ENCODE measurements at regions not wholly inside any gene's neighbourhood (a gene's known extent, or its start where the extent isn't known, plus 50 kb on each side); places are given as distances from the start of the nearest gene placed in this dataset.

GRCh38 chr2:219998714-219999227, 371.3 kb downstream of the SLC4A3 start:
- H3K4me3 ChIP-seq, result no peak overlapping the region
- H3K9me3 ChIP-seq, result no peaks in the 10 kb centered on the region
- no peak for DNase-seq
- intact Hi-C loops (cut with DNase I), result no loop called here
- no peaks in the 10 kb centered on the region for H3K27me3 ChIP-seq
- no peaks in the 10 kb centered on the region for H3K36me3 ChIP-seq
- no peak overlapping the region for H3K27ac ChIP-seq
- no peaks in the 10 kb centered on the region for H3K4me1 ChIP-seq
- TF ChIP-seq, protein P1, sequence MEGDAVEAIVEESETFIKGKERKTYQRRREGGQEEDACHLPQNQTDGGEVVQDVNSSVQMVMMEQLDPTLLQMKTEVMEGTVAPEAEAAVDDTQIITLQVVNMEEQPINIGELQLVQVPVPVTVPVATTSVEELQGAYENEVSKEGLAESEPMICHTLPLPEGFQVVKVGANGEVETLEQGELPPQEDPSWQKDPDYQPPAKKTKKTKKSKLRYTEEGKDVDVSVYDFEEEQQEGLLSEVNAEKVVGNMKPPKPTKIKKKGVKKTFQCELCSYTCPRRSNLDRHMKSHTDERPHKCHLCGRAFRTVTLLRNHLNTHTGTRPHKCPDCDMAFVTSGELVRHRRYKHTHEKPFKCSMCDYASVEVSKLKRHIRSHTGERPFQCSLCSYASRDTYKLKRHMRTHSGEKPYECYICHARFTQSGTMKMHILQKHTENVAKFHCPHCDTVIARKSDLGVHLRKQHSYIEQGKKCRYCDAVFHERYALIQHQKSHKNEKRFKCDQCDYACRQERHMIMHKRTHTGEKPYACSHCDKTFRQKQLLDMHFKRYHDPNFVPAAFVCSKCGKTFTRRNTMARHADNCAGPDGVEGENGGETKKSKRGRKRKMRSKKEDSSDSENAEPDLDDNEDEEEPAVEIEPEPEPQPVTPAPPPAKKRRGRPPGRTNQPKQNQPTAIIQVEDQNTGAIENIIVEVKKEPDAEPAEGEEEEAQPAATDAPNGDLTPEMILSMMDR (IDR thresholded peaks at IDR 0.05), result no peak
- ATAC-seq, result no peak

DNA sequence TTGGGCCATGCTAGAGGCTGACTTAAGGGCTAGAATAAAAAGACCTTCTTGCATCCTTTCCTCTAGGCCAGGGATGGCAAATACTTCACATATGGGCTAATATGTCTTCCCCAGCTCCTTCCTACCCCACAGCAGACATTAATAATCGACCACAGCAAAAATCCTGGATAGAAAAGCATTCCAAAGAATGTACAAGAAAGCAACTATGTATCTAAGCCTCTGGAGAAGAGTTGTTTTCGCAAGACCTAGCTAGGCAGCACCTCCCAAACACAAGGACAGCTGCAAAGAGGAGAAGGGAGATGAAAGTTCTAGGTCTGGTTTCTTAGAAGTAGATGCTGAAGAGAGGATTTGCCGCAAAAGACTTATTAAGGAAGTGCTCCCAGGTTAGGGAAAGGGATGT, 372.6 kb downstream of the SLC4A3 start:
- TF ChIP-seq, protein P1 (IDR thresholded peaks at IDR 0.05), result no peak
- ATAC-seq, result no peak

GRCh38 chr2:220000586-220000985, 373.2 kb downstream of the SLC4A3 start:
- ATAC-seq (no peak), DNase-seq (no peak)
- no peaks in the 10 kb centered on the region for H3K27me3 ChIP-seq
- intact Hi-C loops (cut with DNase I), result no loop called here
- TF ChIP-seq, protein P1 (IDR thresholded peaks at IDR 0.05), result no peak
- H3K4me1 ChIP-seq, result no peaks in the 10 kb centered on the region
- H3K36me3 ChIP-seq, result no peaks in the 10 kb centered on the region
- no peaks in the 10 kb centered on the region for H3K9me3 ChIP-seq
- no peak overlapping the region for H3K27ac ChIP-seq
- H3K4me3 ChIP-seq, result no peak overlapping the region

More for the DNA sequence above, 372.6 kb downstream of the SLC4A3 start:
- Histone ChIP-seq H3K27me3 (no peaks in the 10 kb centered on the region), H3K4me1 (no peaks in the 10 kb centered on the region), H3K9me3 (no peaks in the 10 kb centered on the region), H3K36me3 (no peaks in the 10 kb centered on the region), H3K27ac (no peak overlapping the region), H3K4me3 (no peak overlapping the region)
- intact Hi-C loops (cut with DNase I), result no loop called here
- no peak for DNase-seq

DNA sequence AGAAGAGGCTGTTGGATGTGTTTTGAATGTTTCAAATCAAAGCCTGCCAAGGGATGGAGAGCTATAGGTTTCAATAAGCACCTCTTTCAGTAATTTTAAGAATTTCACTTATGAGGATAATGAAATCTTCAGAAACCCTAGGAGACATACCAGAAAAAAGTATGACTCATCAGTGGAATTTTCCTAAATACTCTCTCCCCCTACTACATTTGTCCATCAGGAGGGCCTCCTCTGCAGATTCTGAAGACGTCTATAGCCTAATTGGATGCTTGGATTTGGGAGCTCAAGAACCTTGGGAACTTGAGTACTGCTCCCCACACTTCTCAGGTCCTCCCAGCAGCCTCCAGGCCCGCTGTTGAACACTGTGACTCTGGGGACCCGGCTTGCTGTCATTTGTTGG, 374.3 kb downstream of the SLC4A3 start:
- Histone ChIP-seq H3K27me3 (no peaks in the 10 kb centered on the region), H3K9me3 (no peaks in the 10 kb centered on the region), H3K27ac (no peak overlapping the region), H3K36me3 (no peaks in the 10 kb centered on the region), H3K4me3 (no peak overlapping the region), H3K4me1 (no peaks in the 10 kb centered on the region)
- intact Hi-C loops (cut with DNase I), result no loop called here
- ATAC-seq, result no peak
- DNase-seq, result no peak
- TF ChIP-seq, protein P1 (IDR thresholded peaks at IDR 0.05), result no peak

- H3K4me3 ChIP-seq, result no peak overlapping the region
- no peaks in the 10 kb centered on the region for H3K27me3 ChIP-seq
- no peak for DNase-seq
- intact Hi-C loops (cut with DNase I), result no loop called here
- ATAC-seq, result no peak
- no peak overlapping the region for H3K27ac ChIP-seq
- TF ChIP-seq, protein P1 (IDR thresholded peaks at IDR 0.05), result no peak
- H3K36me3 ChIP-seq, result no peaks in the 10 kb centered on the region
- H3K9me3 ChIP-seq, result no peaks in the 10 kb centered on the region
- H3K4me1 ChIP-seq, result no peaks in the 10 kb centered on the region
Observed at GRCh38 chr2:220002251-220002650, 374.8 kb downstream of the SLC4A3 start.
